Neural cell (in vitro differentiated cells): ENCODE measurements at regions not wholly inside any gene's neighbourhood (a gene's known extent, or its start where the extent isn't known, plus 50 kb on each side); places are given as distances from the start of the nearest gene placed in this dataset.

Source experiments
- H2AFZ ChIP-seq: fragments of 200-600, 300-800 bp; sonication (generic), shearing (Covaris generic); 2 replicates; pipeline ENCODE4 v1.6.0; 2014; ENCODE audit warnings: low read depth, mild to moderate bottlenecking, antibody characterized with exemption, low read length, moderate library complexity
- H3F3A ChIP-seq: fragments of 200-600 bp; shearing (Covaris generic); 2 replicates; pipeline ENCODE4 v1.6.1; 2016; ENCODE audit warnings: mild to moderate bottlenecking, moderate library complexity, mixed read lengths, antibody characterized with exemption, low read length; ENCODE audit not compliant: insufficient read depth, poor library complexity, severe bottlenecking
- H3K27ac ChIP-seq: fragments of 200-600, 300-800 bp; sonication (generic), shearing (Covaris generic); 2 replicates; pipeline ENCODE4 v1.5.1; 2014; ENCODE audit warnings: mild to moderate bottlenecking, low read length, moderate library complexity
- H3K27me3 ChIP-seq: fragments of 300-800, 200-600 bp; sonication (generic), shearing (Covaris generic); 2 replicates; pipeline ENCODE4 v1.6.0; 2014; ENCODE audit warnings: mild to moderate bottlenecking, low read depth, low read length, moderate library complexity; ENCODE audit not compliant: insufficient read depth
- H3K36me3 ChIP-seq: fragments of 300-800, 200-600 bp; sonication (generic), shearing (Covaris generic); 2 replicates; pipeline ENCODE4 v1.5.1; 2014; ENCODE audit warnings: mild to moderate bottlenecking, antibody characterized with exemption, low read length, moderate library complexity; ENCODE audit not compliant: insufficient read depth
- H3K4me2 ChIP-seq: fragments of 300-800, 200-600 bp; sonication (generic), shearing (Covaris generic); 2 replicates; pipeline ENCODE4 v1.6.0; 2014; ENCODE audit warnings: mild to moderate bottlenecking, low read length
- H3K4me3 ChIP-seq: fragments of 300-800, 200-600 bp; sonication (generic), shearing (Covaris generic); 2 replicates; pipeline ENCODE4 v1.5.1; 2014; ENCODE audit warnings: mild to moderate bottlenecking, low read length, moderate library complexity
- H3K79me2 ChIP-seq: fragments of 200-600 bp; shearing (Covaris generic); replicated peaks from 2 replicates; pipeline ENCODE4 v1.6.0; 2014; ENCODE audit warnings: mild to moderate bottlenecking, low read length, moderate library complexity; ENCODE audit not compliant: insufficient read depth
- H3K9ac ChIP-seq: fragments of 300-800, 200-600 bp; sonication (generic), shearing (Covaris generic); 2 replicates; pipeline ENCODE4 v1.6.1; 2016; ENCODE audit warnings: mild to moderate bottlenecking, low read length, mixed read lengths
- H3K9me2 ChIP-seq: fragments of 200-600 bp; shearing (Covaris generic); 2 replicates; pipeline ENCODE4 v1.6.1; 2016; ENCODE audit warnings: mild to moderate bottlenecking, low read length, mixed read lengths; ENCODE audit not compliant: insufficient read depth
- H3K9me3 ChIP-seq: fragments of 200-600, 300-800 bp; sonication (generic), shearing (Covaris generic); 2 replicates; pipeline ENCODE4 v1.6.1; 2016; ENCODE audit warnings: mild to moderate bottlenecking, mixed run types, low read length, moderate library complexity, mixed read lengths
- H4K20me1 ChIP-seq: fragments of 200-600 bp; shearing (Covaris generic); 2 replicates; pipeline ENCODE4 v1.6.1; 2016; ENCODE audit warnings: mild to moderate bottlenecking, mixed run types; ENCODE audit not compliant: insufficient read depth
- CTCF ChIP-seq: fragments of 450-650 bp; IDR thresholded peaks from 2 replicates; pipeline ENCODE4 v1.5.1; 2014; ENCODE audit warnings: antibody characterized with exemption, mild to moderate bottlenecking, moderate library complexity; ENCODE audit not compliant: poor library complexity, severe bottlenecking
- EP300 ChIP-seq: fragments of 450-650 bp; conservative IDR thresholded peaks from 2 replicates; pipeline ENCODE4 v1.6.1; 2014; ENCODE audit warnings: antibody characterized with exemption, mild to moderate bottlenecking, moderate library complexity; ENCODE audit not compliant: poor library complexity, severe bottlenecking
- EZH2 ChIP-seq: fragments of 200-600, 300-800 bp; shearing (Covaris generic), sonication (generic); IDR thresholded peaks from 2 replicates; pipeline ENCODE4 v1.6.1; 2014; ENCODE audit warnings: antibody characterized with exemption, low read length, borderline replicate concordance, mild to moderate bottlenecking; ENCODE audit not compliant: insufficient read depth, poor library complexity, severe bottlenecking
- MXI1 ChIP-seq: fragments of 450-650 bp; conservative IDR thresholded peaks from 2 replicates; pipeline ENCODE4 v1.6.1; 2014; ENCODE audit warnings: antibody characterized with exemption, mild to moderate bottlenecking; ENCODE audit not compliant: poor library complexity, severe bottlenecking
- POLR2AphosphoS5 ChIP-seq: IDR thresholded peaks from 2 replicates; pipeline ENCODE4 v1.6.1; 2012
- RAD21 ChIP-seq: fragments of 450-650 bp; conservative IDR thresholded peaks from 2 replicates; pipeline ENCODE4 v1.6.1; 2014; ENCODE audit warnings: antibody characterized with exemption, mild to moderate bottlenecking, moderate library complexity
- REST ChIP-seq: IDR thresholded peaks from 2 replicates; pipeline ENCODE4 v1.6.1; 2012; ENCODE audit warnings: borderline replicate concordance
- SMC3 ChIP-seq: fragments of 450-650 bp; conservative IDR thresholded peaks from 2 replicates; pipeline ENCODE4 v1.6.1; 2014; ENCODE audit warnings: antibody characterized with exemption, mild to moderate bottlenecking, moderate library complexity; ENCODE audit not compliant: poor library complexity
- TAF1 ChIP-seq: IDR thresholded peaks from 2 replicates; pipeline ENCODE4 v1.6.1; 2012; ENCODE audit warnings: low read depth

- no peak overlapping the region for H3K4me3 ChIP-seq
- H3K79me2 ChIP-seq = no peaks in the 10 kb centered on the region
- no peaks in the 10 kb centered on the region for H3K36me3 ChIP-seq
- H3K9ac ChIP-seq = no peak overlapping the region
- H3K27me3 ChIP-seq = no peaks in the 10 kb centered on the region
- no peak overlapping the region for H2AFZ ChIP-seq
- no peaks in the 10 kb centered on the region for H3K9me2 ChIP-seq
- no peak for TF ChIP-seq MXI1
- TF ChIP-seq REST = no peak
- TF ChIP-seq POLR2AphosphoS5 = no peak
- no peak overlapping the region for H3K4me2 ChIP-seq
- no peaks in the 10 kb centered on the region for H3F3A ChIP-seq
- no peak overlapping the region for H3K27ac ChIP-seq
- H3K9me3 ChIP-seq = no peaks in the 10 kb centered on the region
- no peaks in the 10 kb centered on the region for H4K20me1 ChIP-seq
These were observed 580.7 kb downstream of the RFPL4B start for GRCh38 chr6:112927641-112928320.

GRCh38 chr6:112929641-112930040 lies 582.5 kb downstream of the RFPL4B start:
- Histone ChIP-seq H3K27me3 (no peaks in the 10 kb centered on the region), H3K27ac (no peak overlapping the region), H3K4me2 (no peak overlapping the region), H3K9me2 (no peaks in the 10 kb centered on the region), H3K9me3 (no peaks in the 10 kb centered on the region), H2AFZ (no peak overlapping the region), H3K4me3 (no peak overlapping the region), H3K79me2 (no peaks in the 10 kb centered on the region), H3K36me3 (no peaks in the 10 kb centered on the region), H3K9ac (no peak overlapping the region), H4K20me1 (no peaks in the 10 kb centered on the region), H3F3A (no peaks in the 10 kb centered on the region)
- TF ChIP-seq REST (no peak), MXI1 (no peak), EP300 (no peak), SMC3 (no peak), CTCF (no peak), TAF1 (no peak), POLR2AphosphoS5 (no peak), RAD21 (no peak), EZH2 (no peak)
